ENCODE measurements at regions not wholly inside any gene's neighbourhood (a gene's known extent, or its start where the extent isn't known, plus 50 kb on each side); places are given as distances from the start of the nearest gene placed in this dataset.

DNA sequence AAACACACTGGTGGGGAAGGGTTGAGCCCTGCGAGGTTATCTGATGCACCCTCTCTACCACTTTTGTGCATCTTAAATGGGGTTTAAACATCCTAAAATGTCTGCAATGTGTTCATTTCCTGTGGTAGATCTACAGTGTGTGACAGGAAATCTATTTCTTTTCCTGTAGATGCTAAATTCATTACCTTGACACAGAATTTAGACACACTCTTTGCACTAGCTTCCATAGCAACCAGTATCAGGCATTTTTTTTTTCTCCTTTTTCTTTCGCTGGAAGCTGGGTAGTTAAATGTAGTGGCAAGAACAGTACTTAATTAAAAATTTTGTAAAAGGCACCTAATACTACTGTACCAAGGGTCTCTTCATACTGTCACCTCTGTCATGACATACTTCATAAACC is 141.1 kb downstream of the RFPL4B start:
- TF ChIP-seq, protein P1, sequence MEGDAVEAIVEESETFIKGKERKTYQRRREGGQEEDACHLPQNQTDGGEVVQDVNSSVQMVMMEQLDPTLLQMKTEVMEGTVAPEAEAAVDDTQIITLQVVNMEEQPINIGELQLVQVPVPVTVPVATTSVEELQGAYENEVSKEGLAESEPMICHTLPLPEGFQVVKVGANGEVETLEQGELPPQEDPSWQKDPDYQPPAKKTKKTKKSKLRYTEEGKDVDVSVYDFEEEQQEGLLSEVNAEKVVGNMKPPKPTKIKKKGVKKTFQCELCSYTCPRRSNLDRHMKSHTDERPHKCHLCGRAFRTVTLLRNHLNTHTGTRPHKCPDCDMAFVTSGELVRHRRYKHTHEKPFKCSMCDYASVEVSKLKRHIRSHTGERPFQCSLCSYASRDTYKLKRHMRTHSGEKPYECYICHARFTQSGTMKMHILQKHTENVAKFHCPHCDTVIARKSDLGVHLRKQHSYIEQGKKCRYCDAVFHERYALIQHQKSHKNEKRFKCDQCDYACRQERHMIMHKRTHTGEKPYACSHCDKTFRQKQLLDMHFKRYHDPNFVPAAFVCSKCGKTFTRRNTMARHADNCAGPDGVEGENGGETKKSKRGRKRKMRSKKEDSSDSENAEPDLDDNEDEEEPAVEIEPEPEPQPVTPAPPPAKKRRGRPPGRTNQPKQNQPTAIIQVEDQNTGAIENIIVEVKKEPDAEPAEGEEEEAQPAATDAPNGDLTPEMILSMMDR (IDR thresholded peaks at IDR 0.05; ENCODE audit: low read depth, low read length, missing control alignments) = no peak
- in situ Hi-C loops (cut with HindIII; ENCODE audit: low sequenced_read_pairs) = no loop called here
- H3K4me3 ChIP-seq (ENCODE audit: low read depth, low read length) = no peak overlapping the region
- no peak for DNase-seq (ENCODE audit: low read depth)

DNA sequence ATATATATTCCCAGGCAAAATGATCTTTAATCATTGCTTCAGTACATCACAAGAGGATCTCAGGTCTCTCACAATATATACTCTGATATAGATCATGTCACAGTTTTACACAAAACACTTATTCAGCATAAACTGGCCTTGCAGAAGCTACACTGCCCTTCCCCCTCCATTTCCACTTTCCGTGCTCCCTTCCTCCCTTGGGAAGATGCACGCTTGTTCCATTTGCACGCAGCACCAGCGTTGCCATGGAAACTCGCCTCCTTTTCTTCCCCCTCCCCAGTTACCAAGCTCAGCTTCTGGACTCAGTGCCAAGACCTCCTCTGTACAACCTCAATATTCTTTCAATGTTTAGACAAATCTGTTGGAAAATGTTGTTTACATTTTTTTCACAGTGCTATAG is 154.6 kb downstream of the RFPL4B start:
- in situ Hi-C loops (cut with HindIII; ENCODE audit: low sequenced_read_pairs) = no loop called here
- peak; percentile 23 for DNase-seq (ENCODE audit: low read depth)
- H3K4me3 ChIP-seq (ENCODE audit: low read depth, low read length) = no peak overlapping the region
- TF ChIP-seq, protein P1 (IDR thresholded peaks at IDR 0.05; ENCODE audit: low read depth, low read length, missing control alignments) = no peak

DNA sequence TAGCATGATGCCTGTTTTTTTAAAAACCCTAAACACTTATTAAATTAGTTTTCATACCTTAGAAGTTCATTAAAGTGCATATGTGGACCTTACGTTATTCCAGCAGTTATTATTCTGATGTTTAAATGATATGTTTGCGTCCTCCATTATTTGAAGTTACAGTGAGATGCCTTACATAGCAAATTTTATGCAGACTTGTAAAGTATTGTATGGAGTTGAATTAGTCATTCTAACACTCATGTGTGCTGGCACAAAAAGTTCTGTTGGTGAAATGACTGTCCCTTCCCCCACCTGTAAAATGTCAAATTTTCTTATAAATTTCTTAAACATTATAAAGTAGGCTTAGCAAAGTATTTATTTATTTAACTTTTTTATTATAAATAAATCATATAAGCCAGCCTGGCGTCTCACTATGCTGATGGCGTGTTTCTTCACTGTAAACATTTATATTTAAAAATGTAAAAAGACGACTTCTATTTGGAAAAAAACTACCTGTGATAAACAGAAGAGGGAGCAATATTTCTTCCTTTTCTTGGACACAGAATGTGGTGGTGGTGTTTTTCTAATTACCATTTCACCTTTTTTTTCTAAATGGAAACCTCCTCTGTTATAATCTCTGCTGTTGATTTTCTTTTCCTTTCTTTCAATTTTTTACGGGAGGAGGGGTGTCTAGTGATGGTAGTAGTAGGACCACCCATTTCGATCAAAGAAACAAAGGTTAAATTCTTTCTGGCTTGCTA is 155.4 kb downstream of the RFPL4B start:
- in situ Hi-C loops (cut with HindIII; ENCODE audit: low sequenced_read_pairs) = no loop called here
- H3K4me3 ChIP-seq (ENCODE audit: low read depth, low read length) = no peak overlapping the region
- peak; percentile 20 for DNase-seq (ENCODE audit: low read depth)
- TF ChIP-seq, protein P1 (IDR thresholded peaks at IDR 0.05; ENCODE audit: low read depth, low read length, missing control alignments) = peak; percentile 22

DNA sequence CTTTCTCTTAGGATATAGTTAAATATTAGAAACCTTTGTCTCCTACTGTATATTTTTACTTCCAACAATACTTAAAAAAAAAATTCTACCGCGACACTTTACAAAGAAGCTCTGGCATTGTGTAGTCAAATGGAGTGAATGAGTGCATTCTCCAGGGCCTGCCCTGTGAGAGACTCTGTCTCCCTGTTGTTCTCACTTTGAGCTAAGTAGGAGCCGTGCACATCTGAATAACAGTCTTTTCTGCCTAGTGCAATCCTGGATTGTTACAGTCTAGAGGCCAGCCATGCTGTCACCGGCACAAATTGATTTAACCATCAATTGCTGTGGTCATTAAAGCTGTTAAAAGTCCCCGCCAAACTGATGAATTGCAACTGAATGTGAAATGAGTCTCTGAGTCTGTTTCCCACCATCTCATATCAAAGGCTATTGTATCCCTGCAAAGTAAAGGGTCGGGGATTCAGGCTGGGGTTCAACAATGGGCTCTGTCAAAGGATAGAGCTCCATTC is 156.0 kb downstream of the RFPL4B start:
- in situ Hi-C loops (cut with HindIII; ENCODE audit: low sequenced_read_pairs) = no loop called here
- peak; percentile 40 for DNase-seq (ENCODE audit: low read depth)
- TF ChIP-seq, protein P1 (IDR thresholded peaks at IDR 0.05; ENCODE audit: low read depth, low read length, missing control alignments) = no peak
- H3K4me3 ChIP-seq (ENCODE audit: low read depth, low read length) = no peak overlapping the region

DNA sequence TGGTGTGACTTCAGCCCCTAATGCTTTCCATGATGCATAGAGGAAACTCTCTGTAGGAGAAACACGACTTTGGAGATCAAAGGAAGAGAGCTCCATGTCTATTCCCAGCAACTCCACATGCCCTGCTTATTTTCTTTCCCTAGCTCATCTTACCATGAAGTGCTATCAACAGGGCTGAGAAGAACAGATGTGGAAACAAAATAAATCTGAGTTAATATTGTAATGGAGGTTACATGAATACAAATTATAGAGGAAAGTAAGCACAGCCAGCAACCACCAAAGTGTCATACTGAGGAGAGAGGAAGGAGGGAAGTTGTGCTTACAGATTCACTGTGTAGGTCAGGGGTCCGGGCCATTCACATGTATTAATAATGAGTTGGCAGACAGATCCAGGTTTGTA is 157.5 kb downstream of the RFPL4B start:
- DNase-seq (ENCODE audit: low read depth) = no peak
- TF ChIP-seq, protein P1 (IDR thresholded peaks at IDR 0.05; ENCODE audit: low read depth, low read length, missing control alignments) = no peak
- H3K4me3 ChIP-seq (ENCODE audit: low read depth, low read length) = no peak overlapping the region
- in situ Hi-C loops (cut with HindIII; ENCODE audit: low sequenced_read_pairs) = no loop called here

DNA sequence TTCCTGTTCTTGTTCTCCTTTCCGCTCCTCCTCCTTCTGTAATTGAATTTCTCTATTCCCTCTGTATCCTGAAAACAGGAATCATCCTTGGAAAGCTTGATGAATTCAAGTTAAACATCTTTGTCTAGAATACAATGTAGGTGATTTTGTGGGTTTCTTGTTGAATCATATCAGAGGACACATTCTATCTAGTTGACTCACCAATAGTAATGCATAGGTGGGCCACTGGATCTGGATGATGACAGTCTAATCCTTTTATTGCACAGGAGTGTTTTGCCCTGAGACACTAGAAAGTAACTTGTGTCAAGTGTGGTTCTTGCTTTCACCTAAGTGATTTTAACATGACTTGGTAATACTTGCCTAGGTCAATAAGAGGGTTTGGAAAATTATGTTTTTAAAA is 164.3 kb downstream of the RFPL4B start:
- TF ChIP-seq, protein P1 (IDR thresholded peaks at IDR 0.05; ENCODE audit: low read depth, low read length, missing control alignments) = no peak
- in situ Hi-C loops (cut with HindIII; ENCODE audit: low sequenced_read_pairs) = no loop called here
- DNase-seq (ENCODE audit: low read depth) = no peak
- H3K4me3 ChIP-seq (ENCODE audit: low read depth, low read length) = no peak overlapping the region

Data from astrocyte of the cerebellum (primary cell).